GM12892 (cell line): ENCODE measurements at regions not wholly inside any gene's neighbourhood (a gene's known extent, or its start where the extent isn't known, plus 50 kb on each side); places are given as distances from the start of the nearest gene placed in this dataset.

Experiments
- POLR2AphosphoS5 ChIP-seq: IDR thresholded peaks from 2 replicates; pipeline ENCODE4 v1.6.1; 2011; ENCODE audit warnings: low read depth, low read length, control low read depth
- TAF1 ChIP-seq: IDR thresholded peaks from 2 replicates; pipeline ENCODE4 v1.6.1; 2011; ENCODE audit warnings: low read depth, mild to moderate bottlenecking, control low read depth, low read length, borderline replicate concordance

DNA sequence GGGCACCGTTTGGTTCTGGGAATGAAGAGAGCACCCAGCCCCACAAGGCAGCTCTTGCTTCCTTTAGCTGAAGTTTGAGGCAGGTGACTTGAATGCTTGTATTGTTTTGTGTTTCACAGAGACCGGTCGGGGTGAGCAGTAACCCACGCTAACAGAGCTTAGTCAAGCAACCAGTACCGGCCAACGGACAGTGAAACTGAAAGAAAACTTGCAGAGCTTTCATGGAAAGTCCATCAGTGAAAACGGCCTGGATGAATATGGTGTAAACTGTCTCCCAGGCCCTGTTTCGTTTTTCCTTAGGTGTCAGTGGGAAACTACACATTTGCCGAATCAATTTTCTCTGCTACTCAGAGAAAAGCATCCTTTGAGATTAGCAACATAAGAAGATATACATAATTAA lies 101.1 kb downstream of the LYZL1 start:
- TF ChIP-seq TAF1 (no peak), POLR2AphosphoS5 (no peak)
